ENCODE measurements at regions not wholly inside any gene's neighbourhood (a gene's known extent, or its start where the extent isn't known, plus 50 kb on each side); places are given as distances from the start of the nearest gene placed in this dataset.

GRCh38 chr7:155138204-155138603, 68.1 kb downstream of the HTR5A start:
- no peak for DNase-seq (ENCODE audit: low spot score)

- no peak for DNase-seq (ENCODE audit: low spot score)
Observed at GRCh38 chr7:155141562-155141961, 71.4 kb downstream of the HTR5A start.

DNA sequence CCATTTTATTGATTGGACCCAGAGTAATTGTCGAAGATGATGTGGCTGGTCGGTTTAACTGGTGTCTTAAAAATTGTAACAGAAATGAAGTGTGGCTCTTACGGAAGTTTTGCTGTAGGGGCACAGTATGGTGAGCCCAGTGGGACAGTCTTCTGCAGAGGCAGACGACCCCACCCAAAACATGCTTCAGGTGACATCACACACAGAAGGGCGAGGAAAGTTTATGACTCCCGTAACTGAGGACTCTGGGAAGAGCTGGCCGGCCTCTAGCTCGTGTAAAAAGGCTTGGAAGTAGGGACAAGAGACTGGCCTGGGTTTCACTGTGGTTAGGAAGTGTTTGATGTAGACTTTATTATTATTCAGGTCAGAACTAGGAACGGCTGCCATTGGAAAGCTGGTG, 73.3 kb downstream of the HTR5A start:
- DNase-seq (ENCODE audit: low spot score), result no peak

DNA sequence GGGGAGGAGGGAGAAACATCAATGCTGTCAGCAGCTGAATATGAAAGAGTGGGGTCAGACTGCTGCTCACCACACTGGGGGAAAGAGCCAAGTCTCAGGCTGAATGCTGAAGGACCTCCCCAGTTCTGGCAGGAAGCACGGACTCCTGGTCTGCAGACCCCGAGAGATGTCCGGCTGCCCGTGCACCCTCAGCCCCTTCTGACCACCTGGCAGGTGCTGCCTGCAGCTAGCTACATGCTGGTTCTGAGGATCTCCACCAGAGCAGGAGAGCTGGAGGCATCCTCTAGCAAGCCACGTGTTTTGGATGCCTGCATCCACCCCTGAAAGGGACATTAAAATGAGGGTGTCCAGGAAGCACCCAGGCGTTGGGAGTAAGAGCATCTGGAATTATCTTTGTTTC, 74.2 kb downstream of the HTR5A start:
- DNase-seq (ENCODE audit: low spot score), result no peak

DNA sequence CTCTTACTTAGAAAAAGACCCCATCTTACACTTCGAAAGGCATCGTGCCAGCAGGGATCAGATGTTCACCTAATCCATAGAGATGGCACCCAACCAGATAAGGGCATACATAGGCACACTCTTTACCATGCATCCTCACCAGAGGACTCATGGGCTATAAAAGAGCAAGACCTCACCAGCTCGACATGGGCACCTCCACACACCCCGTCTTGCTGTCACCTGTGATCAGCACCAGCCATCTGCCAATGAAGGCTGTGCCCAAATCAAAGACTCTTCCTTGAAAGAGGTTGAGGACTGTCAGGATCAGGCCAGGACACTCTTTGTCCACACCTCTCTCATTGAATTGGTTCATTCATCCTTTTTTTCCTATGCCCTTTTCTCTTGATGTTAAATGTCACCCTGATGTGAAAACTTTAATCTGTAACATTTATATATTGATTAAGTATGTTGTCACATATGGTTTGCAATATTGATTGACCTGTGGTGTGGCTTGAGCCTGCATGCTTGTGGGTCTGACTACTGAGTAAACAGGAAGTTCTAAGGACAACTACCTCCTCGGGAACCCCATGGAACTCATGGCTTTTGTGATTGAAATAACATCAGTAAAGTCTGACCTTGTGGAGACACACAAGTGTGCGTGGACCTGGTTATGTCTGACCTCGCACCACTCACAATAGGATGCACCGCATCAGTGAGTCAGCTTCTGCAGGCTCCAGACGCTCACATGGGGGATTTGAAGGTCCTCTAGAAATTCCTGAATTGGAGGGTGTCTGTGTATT, 75.5 kb downstream of the HTR5A start:
- DNase-seq (ENCODE audit: low spot score), result no peak

DNA sequence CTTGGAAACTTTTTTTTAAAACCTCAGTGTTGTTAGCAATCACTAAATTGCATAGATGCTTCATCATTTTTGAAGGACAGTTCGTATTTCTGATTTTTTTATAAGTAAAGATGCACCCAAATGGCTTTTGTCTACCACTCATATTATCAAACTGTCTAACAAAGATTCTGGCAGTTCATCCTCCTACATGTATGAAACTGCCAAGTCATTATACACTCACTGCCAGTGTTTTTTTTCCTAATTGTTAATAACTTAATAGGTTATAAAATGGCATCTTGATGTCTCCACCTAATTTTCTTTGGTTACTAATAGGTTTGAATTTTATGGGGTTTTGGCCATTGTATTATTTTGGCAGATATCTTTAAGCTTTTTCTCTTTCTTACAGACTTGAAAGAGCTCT, 77.0 kb downstream of the HTR5A start:
- no peak for DNase-seq (ENCODE audit: low spot score)

- DNase-seq (ENCODE audit: low spot score), result no peak
Observed at GRCh38 chr7:155147624-155148023, 77.5 kb downstream of the HTR5A start.

DNA sequence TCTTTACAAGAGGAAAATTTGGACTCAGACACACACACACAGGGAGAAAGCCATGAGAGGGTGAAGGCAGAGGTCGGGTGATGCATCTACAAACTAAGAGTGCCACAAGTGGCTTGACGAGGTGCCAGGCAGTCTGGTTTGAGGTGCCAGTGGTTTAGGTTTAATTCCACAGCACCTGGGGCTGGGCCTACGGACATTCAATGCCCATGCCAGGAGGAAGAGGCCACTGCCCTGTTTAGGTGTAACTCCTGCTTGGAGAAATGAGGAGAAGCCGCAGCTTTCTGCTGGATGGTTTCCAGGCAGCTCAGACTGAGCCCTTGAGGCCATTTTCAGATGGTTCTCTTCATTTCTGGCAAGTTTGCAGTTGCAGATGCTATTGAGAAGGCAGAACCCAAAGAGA, 83.6 kb downstream of the HTR5A start:
- no peak for DNase-seq (ENCODE audit: low spot score)

DNA sequence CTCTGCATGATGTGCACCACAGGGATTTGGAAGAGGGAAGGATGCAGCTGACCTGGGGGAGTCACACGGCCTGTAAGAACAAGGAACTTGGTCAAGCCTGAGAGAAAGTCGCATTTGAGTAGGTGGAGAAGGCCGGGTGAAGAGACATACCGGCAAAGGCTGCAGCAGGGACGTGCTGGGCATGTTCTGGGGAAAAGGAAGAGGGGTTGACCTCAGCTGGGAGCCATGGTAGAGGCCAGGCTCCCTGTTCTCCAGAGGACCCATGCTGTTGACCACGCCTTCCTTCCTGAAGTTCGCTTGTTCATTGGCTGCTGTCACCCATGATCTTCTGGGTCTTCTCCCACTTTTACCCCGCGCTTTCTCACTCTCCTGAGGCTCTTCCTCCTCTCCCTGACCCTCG, 84.5 kb downstream of the HTR5A start:
- no peak for DNase-seq (ENCODE audit: low spot score)

DNA sequence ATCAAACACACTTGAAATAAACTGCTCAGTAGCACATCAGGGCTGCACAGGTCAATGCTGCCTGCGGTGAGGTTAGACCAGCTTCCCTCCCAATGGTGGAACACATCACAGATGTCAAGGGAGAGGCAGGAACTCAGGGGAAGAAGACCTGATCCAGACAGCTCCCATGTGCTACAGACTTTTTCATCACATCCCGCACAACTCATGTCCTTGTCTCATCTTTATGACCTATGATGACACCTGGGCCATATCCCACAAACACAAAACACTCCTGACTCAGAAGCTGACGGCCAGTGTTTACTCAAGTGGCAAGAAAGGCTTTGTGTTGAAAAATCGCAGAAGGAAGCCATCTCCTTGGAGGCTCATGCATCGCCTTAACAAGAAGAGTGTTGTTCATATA, 91.6 kb downstream of the HTR5A start:
- no peak for DNase-seq (ENCODE audit: low spot score)

- no peak for DNase-seq (ENCODE audit: low spot score)
Observed at GRCh38 chr7:155162422-155162821, 92.3 kb downstream of the HTR5A start.

GRCh38 chr7:155163696-155164095, 93.6 kb downstream of the HTR5A start:
- no peak for DNase-seq (ENCODE audit: low spot score)

DNA sequence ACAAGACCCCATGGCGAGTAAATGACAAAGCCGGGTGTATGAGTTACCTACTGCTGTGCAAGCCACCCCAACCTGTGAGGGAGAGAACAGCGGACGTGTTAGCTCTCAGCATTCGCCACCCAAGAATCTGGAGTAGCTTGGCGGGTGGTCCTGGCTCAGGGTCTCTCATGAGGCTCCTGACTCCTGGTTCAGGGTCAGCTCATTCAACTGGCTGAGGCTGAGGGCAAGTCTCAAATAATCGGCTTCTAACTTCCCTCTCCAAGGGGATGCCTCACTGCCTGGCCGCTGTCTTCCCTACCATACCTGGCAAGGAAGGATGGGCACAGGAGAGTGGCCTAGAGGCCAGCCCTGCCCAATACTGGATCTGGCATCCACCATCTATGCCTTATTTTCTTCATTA, 94.2 kb downstream of the HTR5A start:
- DNase-seq (ENCODE audit: low spot score), result no peak

DNA sequence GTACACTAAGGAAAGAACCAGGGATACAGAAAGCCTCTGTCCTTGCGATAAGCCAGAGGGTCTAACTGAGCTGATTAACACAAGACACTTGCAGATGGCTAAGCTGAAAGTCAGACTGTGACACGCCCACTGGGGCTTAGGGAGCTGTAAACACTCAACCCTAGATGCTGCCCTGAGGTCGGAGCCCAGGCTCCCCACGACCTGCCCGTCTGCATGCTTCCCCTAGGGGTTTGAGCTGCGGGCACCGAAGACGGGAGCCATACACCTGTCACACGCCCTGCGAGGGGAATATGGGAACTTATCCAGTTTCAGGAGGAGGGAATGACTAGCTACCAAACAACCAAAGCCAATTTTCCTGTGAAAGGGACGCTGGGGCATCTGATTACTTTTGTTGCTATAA, 96.0 kb downstream of the HTR5A start:
- DNase-seq (ENCODE audit: low spot score), result no peak

- DNase-seq (ENCODE audit: low spot score), result peak; percentile 74
Observed at GRCh38 chr7:155166673-155167370, 96.7 kb downstream of the HTR5A start.

DNA sequence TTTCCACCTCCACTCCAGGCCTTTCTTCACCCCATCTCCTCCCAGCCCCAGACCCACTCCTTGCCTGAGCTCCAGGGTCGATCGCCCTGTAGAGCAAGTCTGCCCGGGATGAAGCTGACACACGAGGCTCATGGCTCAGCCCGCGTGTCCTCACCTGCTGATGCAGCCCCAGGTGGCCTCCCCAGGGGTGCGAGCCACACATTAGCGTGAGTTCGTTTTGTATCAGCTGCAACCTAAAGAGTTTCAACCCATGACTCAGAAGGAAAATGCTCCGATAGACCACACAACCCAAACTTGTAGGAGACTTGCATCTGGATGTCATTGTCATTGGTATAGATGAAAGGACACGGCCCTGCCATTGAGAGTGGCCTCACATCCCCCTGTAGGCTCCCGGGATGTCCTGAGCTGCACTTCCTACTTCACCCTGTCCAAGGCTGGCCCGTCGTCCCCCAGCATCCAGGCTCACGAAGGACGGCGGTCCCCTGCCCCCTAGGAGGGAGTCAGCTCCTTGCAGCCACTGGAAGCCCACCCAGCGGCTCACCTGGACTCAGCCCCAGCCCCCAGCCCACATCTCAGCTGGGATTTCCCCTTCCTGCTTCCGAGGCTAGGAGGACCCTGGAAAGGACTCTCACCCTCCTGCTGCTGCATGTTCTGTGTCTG, 97.7 kb downstream of the HTR5A start:
- no peak for DNase-seq (ENCODE audit: low spot score)

- no peak for DNase-seq (ENCODE audit: low spot score)
Observed at GRCh38 chr7:155168597-155169480, 98.7 kb downstream of the HTR5A start.

- no peak for DNase-seq (ENCODE audit: low spot score)
Observed at GRCh38 chr7:155169498-155170065, 99.5 kb downstream of the HTR5A start.

GRCh38 chr7:155170331-155170730, 100.2 kb downstream of the HTR5A start:
- DNase-seq (ENCODE audit: low spot score), result no peak

DNA sequence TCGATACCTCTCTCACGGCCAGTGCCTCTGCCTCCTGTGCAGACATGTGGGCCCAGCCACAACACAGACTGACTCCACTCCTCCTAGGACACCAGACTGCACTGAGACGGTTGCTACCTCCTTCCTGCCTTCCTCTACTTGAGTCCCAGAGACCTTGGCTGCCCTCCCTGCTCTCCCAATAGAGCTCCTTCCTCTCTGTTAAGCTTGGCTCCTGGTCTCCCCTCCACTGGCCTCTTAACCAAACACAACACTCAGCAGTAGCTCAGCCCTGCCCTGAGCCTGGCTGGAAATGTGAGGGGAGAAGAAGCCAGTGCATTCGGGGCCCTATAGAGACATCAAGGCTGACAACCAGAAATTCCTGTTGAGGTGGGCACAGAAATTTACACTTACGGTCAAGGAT, 102.0 kb downstream of the HTR5A start:
- DNase-seq (ENCODE audit: low spot score), result no peak

- DNase-seq (ENCODE audit: low spot score), result no peak
Observed at GRCh38 chr7:155173905-155174304, 103.8 kb downstream of the HTR5A start.

- no peak for DNase-seq (ENCODE audit: low spot score)
Observed at GRCh38 chr7:155178096-155178495, 108.0 kb downstream of the HTR5A start.
